ENCODE measurements at regions not wholly inside any gene's neighbourhood (a gene's known extent, or its start where the extent isn't known, plus 50 kb on each side); places are given as distances from the start of the nearest gene placed in this dataset.

GRCh38 chr16:25416002-25416401 is 158.4 kb upstream of the ZKSCAN2 start:
- Histone ChIP-seq H3K4me1 (no peaks in the 10 kb centered on the region), H3K4me3 (no peak overlapping the region), H3K9me3 (no peaks in the 10 kb centered on the region), H3K27me3 (no peaks in the 10 kb centered on the region), H3K36me3 (no peaks in the 10 kb centered on the region), H3K27ac (no peak overlapping the region)
- ATAC-seq (no peak), DNase-seq (no peak)
- TF ChIP-seq CTCF (IDR thresholded peaks at IDR 0.05): no peak
- intact Hi-C loops (cut with DNase I): no loop called here

GRCh38 chr16:25413975-25414374 is 156.3 kb upstream of the ZKSCAN2 start:
- no peak for TF ChIP-seq CTCF (IDR thresholded peaks at IDR 0.05)
- no peaks in the 10 kb centered on the region for H3K4me1 ChIP-seq
- H3K36me3 ChIP-seq: no peaks in the 10 kb centered on the region
- H3K27me3 ChIP-seq: no peaks in the 10 kb centered on the region
- no peaks in the 10 kb centered on the region for H3K9me3 ChIP-seq
- no peak for ATAC-seq
- DNase-seq: no peak
- H3K27ac ChIP-seq: no peak overlapping the region
- H3K4me3 ChIP-seq: no peak overlapping the region
- intact Hi-C loops (cut with DNase I): no loop called here

GRCh38 chr16:25413133-25413532 is 155.5 kb upstream of the ZKSCAN2 start:
- Histone ChIP-seq H3K4me3 (no peak overlapping the region), H3K4me1 (no peaks in the 10 kb centered on the region), H3K9me3 (no peaks in the 10 kb centered on the region), H3K36me3 (no peaks in the 10 kb centered on the region), H3K27ac (no peak overlapping the region), H3K27me3 (no peaks in the 10 kb centered on the region)
- DNase-seq: no peak
- no peak for ATAC-seq
- TF ChIP-seq CTCF (IDR thresholded peaks at IDR 0.05): no peak
- intact Hi-C loops (cut with DNase I): no loop called here

- H3K36me3 ChIP-seq: no peaks in the 10 kb centered on the region
- H3K4me1 ChIP-seq: no peaks in the 10 kb centered on the region
- intact Hi-C loops (cut with DNase I): no loop called here
- H3K9me3 ChIP-seq: no peaks in the 10 kb centered on the region
- H3K4me3 ChIP-seq: no peak overlapping the region
- H3K27ac ChIP-seq: no peak overlapping the region
- TF ChIP-seq CTCF (IDR thresholded peaks at IDR 0.05): no peak
- ATAC-seq (no peak), DNase-seq (no peak)
- no peaks in the 10 kb centered on the region for H3K27me3 ChIP-seq
These were observed 153.9 kb upstream of the ZKSCAN2 start for GRCh38 chr16:25411396-25412081.

- Histone ChIP-seq H3K27me3 (no peaks in the 10 kb centered on the region), H3K4me3 (no peak overlapping the region), H3K9me3 (no peaks in the 10 kb centered on the region), H3K27ac (no peak overlapping the region), H3K36me3 (no peaks in the 10 kb centered on the region), H3K4me1 (no peaks in the 10 kb centered on the region)
- ATAC-seq: no peak
- no peak for DNase-seq
- intact Hi-C loops (cut with DNase I): no loop called here
- no peak for TF ChIP-seq CTCF (IDR thresholded peaks at IDR 0.05)
These were observed 146.2 kb upstream of the ZKSCAN2 start for GRCh38 chr16:25403852-25404251.

GRCh38 chr16:25395528-25395927 is 137.9 kb upstream of the ZKSCAN2 start:
- Histone ChIP-seq H3K27ac (no peak overlapping the region), H3K9me3 (no peaks in the 10 kb centered on the region), H3K4me3 (no peak overlapping the region), H3K4me1 (no peaks in the 10 kb centered on the region), H3K36me3 (no peaks in the 10 kb centered on the region), H3K27me3 (no peaks in the 10 kb centered on the region)
- TF ChIP-seq CTCF (IDR thresholded peaks at IDR 0.05): no peak
- intact Hi-C loops (cut with DNase I): no loop called here
- ATAC-seq (no peak), DNase-seq (no peak)
